ENCODE measurements at regions not wholly inside any gene's neighbourhood (a gene's known extent, or its start where the extent isn't known, plus 50 kb on each side); places are given as distances from the start of the nearest gene placed in this dataset.

DNA sequence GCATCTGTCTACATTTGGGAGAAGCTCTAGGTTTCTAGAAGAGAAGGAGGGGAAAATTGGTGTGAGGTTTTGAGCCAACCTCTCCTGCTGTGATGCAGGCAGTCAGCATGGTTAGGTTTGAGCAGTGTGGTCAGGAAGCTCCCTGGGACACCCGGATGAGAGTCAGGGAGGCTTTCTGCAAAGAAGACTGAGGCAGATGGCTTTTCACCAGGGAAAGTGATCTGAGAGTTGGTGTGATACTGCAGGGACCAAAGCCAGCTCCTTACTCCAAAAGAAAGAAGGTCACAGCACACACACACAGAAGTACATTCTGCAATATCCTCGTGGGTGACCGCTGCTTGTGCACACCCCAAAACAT is 75.8 kb upstream of the BCL11A start (continued):
- no peak for TF ChIP-seq FOS (IDR thresholded peaks at IDR 0.05; ENCODE audit: borderline replicate concordance, extremely low read depth, insufficient read length)
- TF ChIP-seq, protein P1, sequence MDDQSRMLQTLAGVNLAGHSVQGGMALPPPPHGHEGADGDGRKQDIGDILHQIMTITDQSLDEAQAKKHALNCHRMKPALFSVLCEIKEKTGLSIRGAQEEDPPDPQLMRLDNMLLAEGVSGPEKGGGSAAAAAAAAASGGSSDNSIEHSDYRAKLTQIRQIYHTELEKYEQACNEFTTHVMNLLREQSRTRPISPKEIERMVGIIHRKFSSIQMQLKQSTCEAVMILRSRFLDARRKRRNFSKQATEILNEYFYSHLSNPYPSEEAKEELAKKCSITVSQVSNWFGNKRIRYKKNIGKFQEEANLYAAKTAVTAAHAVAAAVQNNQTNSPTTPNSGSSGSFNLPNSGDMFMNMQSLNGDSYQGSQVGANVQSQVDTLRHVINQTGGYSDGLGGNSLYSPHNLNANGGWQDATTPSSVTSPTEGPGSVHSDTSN (IDR thresholded peaks at IDR 0.05; ENCODE audit: insufficient replicate concordance, low read depth, low read length): no peak
- TF ChIP-seq RCOR1 (conservative IDR thresholded peaks at IDR 0.05; ENCODE audit: low read depth, low read length): no peak
- TF ChIP-seq, protein P2, sequence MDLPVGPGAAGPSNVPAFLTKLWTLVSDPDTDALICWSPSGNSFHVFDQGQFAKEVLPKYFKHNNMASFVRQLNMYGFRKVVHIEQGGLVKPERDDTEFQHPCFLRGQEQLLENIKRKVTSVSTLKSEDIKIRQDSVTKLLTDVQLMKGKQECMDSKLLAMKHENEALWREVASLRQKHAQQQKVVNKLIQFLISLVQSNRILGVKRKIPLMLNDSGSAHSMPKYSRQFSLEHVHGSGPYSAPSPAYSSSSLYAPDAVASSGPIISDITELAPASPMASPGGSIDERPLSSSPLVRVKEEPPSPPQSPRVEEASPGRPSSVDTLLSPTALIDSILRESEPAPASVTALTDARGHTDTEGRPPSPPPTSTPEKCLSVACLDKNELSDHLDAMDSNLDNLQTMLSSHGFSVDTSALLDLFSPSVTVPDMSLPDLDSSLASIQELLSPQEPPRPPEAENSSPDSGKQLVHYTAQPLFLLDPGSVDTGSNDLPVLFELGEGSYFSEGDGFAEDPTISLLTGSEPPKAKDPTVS (IDR thresholded peaks at IDR 0.05; ENCODE audit: low read depth, low read length): no peak

DNA sequence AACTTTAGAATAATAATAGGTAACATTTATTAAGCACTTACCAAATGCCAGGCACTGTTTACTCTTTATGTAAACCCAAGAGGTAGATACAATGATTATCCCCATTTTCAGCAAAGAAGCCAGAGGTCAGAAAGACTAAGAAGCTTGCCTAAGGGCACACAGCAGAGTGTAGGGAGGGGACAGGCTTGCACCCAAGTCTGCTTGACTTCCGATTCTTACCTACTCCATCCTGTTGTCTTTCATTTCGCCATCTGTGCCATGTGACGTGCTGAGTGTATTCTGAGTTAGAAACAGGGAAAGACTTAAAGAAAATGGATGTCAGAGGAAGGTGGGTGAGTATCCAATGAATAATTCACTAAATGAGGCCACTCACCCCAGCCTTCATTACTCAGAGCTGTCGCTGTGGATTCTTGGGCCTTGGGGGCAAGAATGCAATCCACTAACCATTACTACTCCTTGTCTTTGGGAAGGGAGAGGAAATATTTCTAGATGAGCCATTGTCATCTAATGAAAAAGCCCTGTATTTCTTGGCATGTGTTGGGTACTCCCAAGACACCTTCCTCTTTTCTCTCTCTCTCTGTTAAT is 76.4 kb upstream of the BCL11A start:
- no peak overlapping the region for H3K4me2 ChIP-seq (ENCODE audit: control insufficient read depth, insufficient read depth)
- CTCF ChIA-PET: interaction anchor here (1.6 to 2.1 kb wide), 2 partner anchors 12 to 14 kb away, joined by 6 to 8 read pairs; no protein-coding TSS in a partner anchor
- 33% methylated on average over 4 of the region's 4 CpGs for WGBS (ENCODE audit: insufficient coverage, insufficient replicate concordance, low lambda C conversion rate, missing lambda C conversion rate)
- intact Hi-C loops (cut with micrococcal nuclease; ENCODE audit: unreplicated experiment) (no loop called here), in situ Hi-C loops (cut with MboI) (no loop called here)
- H3K9me3 ChIP-seq (replicated peaks; ENCODE audit: control insufficient read depth, insufficient read depth, low read length): no peaks in the 10 kb centered on the region
- POLR2A ChIA-PET: no interaction called here
- no peaks in the 10 kb centered on the region for H4K20me1 ChIP-seq (ENCODE audit: control insufficient read depth, insufficient read depth)
- no peak for ATAC-seq
- H3K79me2 ChIP-seq (ENCODE audit: control insufficient read depth, insufficient read depth, low read length): no peaks in the 10 kb centered on the region
- RAD21 ChIA-PET (ENCODE audit: unreplicated experiment): no interaction called here
- H3K27me3 ChIP-seq (replicated peaks in 1 of 2; ENCODE audit: control insufficient read depth in 2 of 2, insufficient read depth in 2 of 2, low read length in 1 of 2): no peaks in the 10 kb centered on the region; a peak in 3 of 4 replicates
- no peaks in the 10 kb centered on the region for H3K4me1 ChIP-seq (ENCODE audit: control insufficient read depth, insufficient read depth, low read length)
- no TSS peak for BruUV-seq (replicated peaks)
- H3K4me3 ChIP-seq: no peak overlapping the region
- FAIRE-seq: no peak
- no peak overlapping the region for H3K27ac ChIP-seq (ENCODE audit: control insufficient read depth, insufficient read depth)
- SMC1A ChIA-PET (ENCODE audit: uncharacterized antibody, unreplicated experiment): no interaction called here
- no peak overlapping the region for H3K9ac ChIP-seq (ENCODE audit: control insufficient read depth, insufficient read depth, low read length)
- no peaks in the 10 kb centered on the region for H3K36me3 ChIP-seq (ENCODE audit: control insufficient read depth in 2 of 2, insufficient read depth in 2 of 2, low read length in 1 of 2)
- DNase-seq (ENCODE audit: low read depth, low spot score): no peak
- H2AFZ ChIP-seq (ENCODE audit: control insufficient read depth, low read depth, low read length): no peak overlapping the region
- TF ChIP-seq MYC (IDR thresholded peaks at IDR 0.05; ENCODE audit: insufficient read depth, insufficient read length, insufficient replicate concordance, low read length, severe bottlenecking) (no peak), SUPT20H (IDR thresholded peaks at IDR 0.05; ENCODE audit: borderline replicate concordance, control insufficient read depth, low read depth, low read length) (no peak), ASH2L (IDR thresholded peaks at IDR 0.05; ENCODE audit: borderline replicate concordance, low read depth) (no peak), SIN3A (IDR thresholded peaks at IDR 0.05; ENCODE audit: low read depth, low read length) (no peak), EP300 (IDR thresholded peaks at IDR 0.05; ENCODE audit: borderline replicate concordance in 1 of 2, control insufficient read depth in 1 of 2, low read depth in 2 of 2, low read length in 2 of 2) (no peak), CBFB (IDR thresholded peaks at IDR 0.05; ENCODE audit: low read depth) (no peak), SIX5 (IDR thresholded peaks at IDR 0.05; ENCODE audit: low read depth, low read length, severe bottlenecking) (no peak), MEF2A (IDR thresholded peaks at IDR 0.05; ENCODE audit: insufficient read depth, low read depth, low read length) (no peak), DPF2 (IDR thresholded peaks at IDR 0.05) (no peak), IRF4 (IDR thresholded peaks at IDR 0.05; ENCODE audit: low read depth, low read length) (no peak)
- TF ChIP-seq, protein P3, sequence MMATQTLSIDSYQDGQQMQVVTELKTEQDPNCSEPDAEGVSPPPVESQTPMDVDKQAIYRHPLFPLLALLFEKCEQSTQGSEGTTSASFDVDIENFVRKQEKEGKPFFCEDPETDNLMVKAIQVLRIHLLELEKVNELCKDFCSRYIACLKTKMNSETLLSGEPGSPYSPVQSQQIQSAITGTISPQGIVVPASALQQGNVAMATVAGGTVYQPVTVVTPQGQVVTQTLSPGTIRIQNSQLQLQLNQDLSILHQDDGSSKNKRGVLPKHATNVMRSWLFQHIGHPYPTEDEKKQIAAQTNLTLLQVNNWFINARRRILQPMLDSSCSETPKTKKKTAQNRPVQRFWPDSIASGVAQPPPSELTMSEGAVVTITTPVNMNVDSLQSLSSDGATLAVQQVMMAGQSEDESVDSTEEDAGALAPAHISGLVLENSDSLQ (IDR thresholded peaks at IDR 0.05): no peak
- TF ChIP-seq, protein P4, sequence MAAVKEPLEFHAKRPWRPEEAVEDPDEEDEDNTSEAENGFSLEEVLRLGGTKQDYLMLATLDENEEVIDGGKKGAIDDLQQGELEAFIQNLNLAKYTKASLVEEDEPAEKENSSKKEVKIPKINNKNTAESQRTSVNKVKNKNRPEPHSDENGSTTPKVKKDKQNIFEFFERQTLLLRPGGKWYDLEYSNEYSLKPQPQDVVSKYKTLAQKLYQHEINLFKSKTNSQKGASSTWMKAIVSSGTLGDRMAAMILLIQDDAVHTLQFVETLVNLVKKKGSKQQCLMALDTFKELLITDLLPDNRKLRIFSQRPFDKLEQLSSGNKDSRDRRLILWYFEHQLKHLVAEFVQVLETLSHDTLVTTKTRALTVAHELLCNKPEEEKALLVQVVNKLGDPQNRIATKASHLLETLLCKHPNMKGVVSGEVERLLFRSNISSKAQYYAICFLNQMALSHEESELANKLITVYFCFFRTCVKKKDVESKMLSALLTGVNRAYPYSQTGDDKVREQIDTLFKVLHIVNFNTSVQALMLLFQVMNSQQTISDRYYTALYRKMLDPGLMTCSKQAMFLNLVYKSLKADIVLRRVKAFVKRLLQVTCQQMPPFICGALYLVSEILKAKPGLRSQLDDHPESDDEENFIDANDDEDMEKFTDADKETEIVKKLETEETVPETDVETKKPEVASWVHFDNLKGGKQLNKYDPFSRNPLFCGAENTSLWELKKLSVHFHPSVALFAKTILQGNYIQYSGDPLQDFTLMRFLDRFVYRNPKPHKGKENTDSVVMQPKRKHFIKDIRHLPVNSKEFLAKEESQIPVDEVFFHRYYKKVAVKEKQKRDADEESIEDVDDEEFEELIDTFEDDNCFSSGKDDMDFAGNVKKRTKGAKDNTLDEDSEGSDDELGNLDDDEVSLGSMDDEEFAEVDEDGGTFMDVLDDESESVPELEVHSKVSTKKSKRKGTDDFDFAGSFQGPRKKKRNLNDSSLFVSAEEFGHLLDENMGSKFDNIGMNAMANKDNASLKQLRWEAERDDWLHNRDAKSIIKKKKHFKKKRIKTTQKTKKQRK (IDR thresholded peaks at IDR 0.05; ENCODE audit: low read depth, low read length): no peak

Data from GM12878 (cell line).